Neural progenitor cell (in vitro differentiated cells): ENCODE measurements at regions not wholly inside any gene's neighbourhood (a gene's known extent, or its start where the extent isn't known, plus 50 kb on each side); places are given as distances from the start of the nearest gene placed in this dataset.

Experiments used
- DNase-seq: peaks from one replicate; pipeline ENCODE4 v3.0.0-alpha.2; 2016; ENCODE audit warnings: low spot score
- H2AFZ ChIP-seq: fragments of 200-600 bp; sonication (generic); replicated peaks from 2 replicates; pipeline ENCODE4 v1.6.1; 2016; ENCODE audit warnings: antibody characterized with exemption
- H3F3A ChIP-seq: fragments of 200-600 bp; sonication (generic); 2 replicates; pipeline ENCODE4 v1.6.1; 2016; ENCODE audit warnings: antibody characterized with exemption, low read depth
- H3K27ac ChIP-seq: fragments of 200-600 bp; sonication (generic); 2 replicates; pipeline ENCODE4 v1.5.1; 2016; ENCODE audit warnings: mild to moderate bottlenecking
- H3K27me3 ChIP-seq: fragments of 200-600 bp; sonication (generic); 2 replicates; pipeline ENCODE4 v1.6.1; 2016; ENCODE audit warnings: mild to moderate bottlenecking, moderate library complexity
- H3K36me3 ChIP-seq: fragments of 200-600 bp; sonication (generic); 2 replicates; pipeline ENCODE4 v1.5.1; 2016
- H3K4me1 ChIP-seq: fragments of 200-600 bp; sonication (generic); 2 replicates; pipeline ENCODE4 v1.6.1; 2016; ENCODE audit warnings: mixed run types
- H3K4me2 ChIP-seq: fragments of 200-600 bp; sonication (generic); 2 replicates; pipeline ENCODE4 v1.6.1; 2016
- H3K4me3 ChIP-seq: fragments of 200-600 bp; sonication (generic); 2 replicates; pipeline ENCODE4 v1.5.1; 2016
- H3K79me2 ChIP-seq: fragments of 200-600 bp; sonication (generic); 2 replicates; pipeline ENCODE4 v1.6.1; 2016; ENCODE audit warnings: low read depth
- H3K9ac ChIP-seq: fragments of 200-600 bp; sonication (generic); 2 replicates; pipeline ENCODE4 v1.6.1; 2016
- H3K9me3 ChIP-seq: fragments of 200-600 bp; sonication (generic); 2 replicates; pipeline ENCODE4 v1.5.1; 2016; ENCODE audit warnings: low read depth
- H4K20me1 ChIP-seq: fragments of 200-600 bp; sonication (generic); 2 replicates; pipeline ENCODE4 v1.6.1; 2016; ENCODE audit warnings: low read depth
- H3K27ac Mint-ChIP-seq: 3 replicates; pipeline ENCODE4 v1.8.0; 2021; ENCODE audit warnings: mixed read lengths
- H3K27me3 Mint-ChIP-seq: 2 replicates; pipeline ENCODE4 v1.8.0; 2022; ENCODE audit warnings: low read depth, mild to moderate bottlenecking, inconsistent platforms, moderate library complexity, mixed read lengths; ENCODE audit not compliant: insufficient read depth
- H3K36me3 Mint-ChIP-seq: 3 replicates; pipeline ENCODE4 v1.8.0; 2021; ENCODE audit warnings: mixed read lengths
- H3K4me1 Mint-ChIP-seq: 3 replicates; pipeline ENCODE4 v1.8.0; 2021; ENCODE audit warnings: mixed read lengths
- H3K4me3 Mint-ChIP-seq: 3 replicates; pipeline ENCODE4 v1.8.0; 2021; ENCODE audit warnings: mild to moderate bottlenecking, moderate library complexity, mixed read lengths
- H3K9me3 Mint-ChIP-seq: 3 replicates; pipeline ENCODE4 v1.8.0; 2020; ENCODE audit warnings: mixed read lengths
- EZH2 ChIP-seq: fragments of 200-600 bp; sonication (generic); IDR thresholded peaks from 2 replicates; pipeline ENCODE4 v1.6.1; 2017; ENCODE audit warnings: antibody characterized with exemption, mild to moderate bottlenecking, moderate library complexity
- EZH2phosphoT487 ChIP-seq: fragments of 200-600 bp; sonication (generic); IDR thresholded peaks from 2 replicates; pipeline ENCODE4 v1.6.1; 2017; ENCODE audit warnings: antibody characterized with exemption
- TF ChIP-seq, protein P1 (sequence below): fragments of 200-600 bp; sonication (generic); IDR thresholded peaks from 2 replicates; pipeline ENCODE4 v1.5.1; 2017; ENCODE audit warnings: antibody characterized with exemption, mild to moderate bottlenecking

DNA sequence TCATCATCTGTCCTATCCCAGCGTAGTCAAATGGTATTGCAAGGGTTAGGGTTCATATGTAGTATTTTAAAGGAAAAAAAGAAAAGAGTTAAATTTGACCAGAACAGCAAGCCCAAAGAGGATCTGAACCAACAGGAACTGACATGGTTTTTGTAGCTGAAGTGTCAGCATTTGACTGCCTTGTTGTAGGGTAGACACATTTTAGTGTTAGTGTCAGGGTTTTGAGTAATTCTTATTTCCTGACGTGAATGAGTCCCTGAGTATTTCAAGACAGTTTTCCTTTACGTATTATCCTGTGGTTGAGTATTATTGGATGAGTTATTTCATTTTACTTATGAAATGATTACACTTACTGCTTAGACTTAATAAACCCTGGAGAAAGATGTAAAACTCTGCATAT is 173.3 kb upstream of the ZEB2 start:
- Mint-ChIP-seq H3K4me3 (no peak overlapping the region), H3K27ac (no peak overlapping the region), H3K9me3 (no peaks in the 10 kb centered on the region), H3K4me1 (peaks cover 3% of the 10 kb centered on the region), H3K27me3 (peaks cover 4% of the 10 kb centered on the region), H3K36me3 (no peaks in the 10 kb centered on the region)
- H3K9ac ChIP-seq = no peak overlapping the region
- H3K27me3 ChIP-seq = no peaks in the 10 kb centered on the region
- no peak overlapping the region for H3K27ac ChIP-seq
- H3F3A ChIP-seq = no peaks in the 10 kb centered on the region
- no peak for DNase-seq
- H2AFZ ChIP-seq = no peak overlapping the region
- no peak for TF ChIP-seq EZH2phosphoT487
- TF ChIP-seq, protein P1, sequence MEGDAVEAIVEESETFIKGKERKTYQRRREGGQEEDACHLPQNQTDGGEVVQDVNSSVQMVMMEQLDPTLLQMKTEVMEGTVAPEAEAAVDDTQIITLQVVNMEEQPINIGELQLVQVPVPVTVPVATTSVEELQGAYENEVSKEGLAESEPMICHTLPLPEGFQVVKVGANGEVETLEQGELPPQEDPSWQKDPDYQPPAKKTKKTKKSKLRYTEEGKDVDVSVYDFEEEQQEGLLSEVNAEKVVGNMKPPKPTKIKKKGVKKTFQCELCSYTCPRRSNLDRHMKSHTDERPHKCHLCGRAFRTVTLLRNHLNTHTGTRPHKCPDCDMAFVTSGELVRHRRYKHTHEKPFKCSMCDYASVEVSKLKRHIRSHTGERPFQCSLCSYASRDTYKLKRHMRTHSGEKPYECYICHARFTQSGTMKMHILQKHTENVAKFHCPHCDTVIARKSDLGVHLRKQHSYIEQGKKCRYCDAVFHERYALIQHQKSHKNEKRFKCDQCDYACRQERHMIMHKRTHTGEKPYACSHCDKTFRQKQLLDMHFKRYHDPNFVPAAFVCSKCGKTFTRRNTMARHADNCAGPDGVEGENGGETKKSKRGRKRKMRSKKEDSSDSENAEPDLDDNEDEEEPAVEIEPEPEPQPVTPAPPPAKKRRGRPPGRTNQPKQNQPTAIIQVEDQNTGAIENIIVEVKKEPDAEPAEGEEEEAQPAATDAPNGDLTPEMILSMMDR = no peak
- TF ChIP-seq EZH2 = no peak
- no peaks in the 10 kb centered on the region for H3K79me2 ChIP-seq
- no peaks in the 10 kb centered on the region for H4K20me1 ChIP-seq
- no peaks in the 10 kb centered on the region for H3K4me1 ChIP-seq
- H3K4me2 ChIP-seq = no peak overlapping the region
- H3K9me3 ChIP-seq = no peaks in the 10 kb centered on the region
- H3K36me3 ChIP-seq = no peaks in the 10 kb centered on the region
- no peak overlapping the region for H3K4me3 ChIP-seq

DNA sequence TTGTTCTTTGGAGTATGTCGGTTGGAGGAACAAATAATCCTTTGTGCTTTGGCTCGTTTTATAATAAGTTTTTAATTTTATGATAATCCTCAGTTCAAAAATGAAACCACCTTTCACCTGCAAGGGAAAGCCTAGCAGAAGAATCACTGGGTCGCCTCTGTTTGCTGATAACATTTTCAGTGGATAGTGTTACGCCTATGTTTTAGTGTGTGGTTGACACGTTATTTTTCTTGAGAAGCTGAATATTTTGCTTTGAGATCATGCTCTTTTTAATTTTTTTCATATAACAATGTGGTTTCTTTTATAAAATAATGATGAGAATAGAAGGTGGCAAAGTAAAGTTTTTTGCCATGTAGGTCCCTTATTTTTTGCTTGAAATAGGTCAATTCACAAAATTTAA is 172.7 kb upstream of the ZEB2 start:
- peaks cover 3% of the 10 kb centered on the region for H3K4me1 Mint-ChIP-seq
- TF ChIP-seq EZH2phosphoT487 (no peak), EZH2 (no peak)
- TF ChIP-seq, protein P1 = no peak
- Histone ChIP-seq H2AFZ (no peak overlapping the region), H3K9me3 (no peaks in the 10 kb centered on the region), H3K27ac (no peak overlapping the region), H3K4me1 (no peaks in the 10 kb centered on the region), H3K27me3 (no peaks in the 10 kb centered on the region), H3K4me3 (no peak overlapping the region), H3K9ac (no peak overlapping the region), H3K4me2 (no peak overlapping the region), H3F3A (no peaks in the 10 kb centered on the region), H3K79me2 (no peaks in the 10 kb centered on the region), H3K36me3 (no peaks in the 10 kb centered on the region), H4K20me1 (no peaks in the 10 kb centered on the region)
- H3K27ac Mint-ChIP-seq = no peak overlapping the region
- no peaks in the 10 kb centered on the region for H3K9me3 Mint-ChIP-seq
- no peaks in the 10 kb centered on the region for H3K36me3 Mint-ChIP-seq
- no peak overlapping the region for H3K4me3 Mint-ChIP-seq
- H3K27me3 Mint-ChIP-seq = peaks cover 4% of the 10 kb centered on the region
- no peak for DNase-seq

DNA sequence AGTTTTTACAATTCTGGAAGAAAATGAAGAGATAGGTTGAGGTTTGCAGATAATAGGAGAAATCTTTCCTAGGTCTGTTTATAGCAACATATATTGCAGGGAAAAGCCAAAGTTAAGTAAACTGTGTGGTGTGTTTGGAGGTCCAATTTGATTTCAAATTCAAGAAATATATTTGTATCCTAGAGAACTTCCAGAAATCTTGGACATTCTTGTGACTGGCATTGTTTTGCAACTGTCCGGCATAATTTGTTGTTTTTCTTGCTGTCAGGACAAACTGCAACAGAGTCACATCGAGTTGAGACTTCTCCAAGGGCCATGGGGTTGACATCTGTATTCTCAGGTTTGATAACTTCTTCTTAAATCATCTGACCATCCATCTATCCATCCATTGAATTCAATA is 170.9 kb upstream of the ZEB2 start:
- H3K79me2 ChIP-seq = no peaks in the 10 kb centered on the region
- H4K20me1 ChIP-seq = no peaks in the 10 kb centered on the region
- Mint-ChIP-seq H3K4me3 (no peak overlapping the region), H3K4me1 (peaks cover 3% of the 10 kb centered on the region), H3K27me3 (no peaks in the 10 kb centered on the region), H3K27ac (no peak overlapping the region), H3K9me3 (no peaks in the 10 kb centered on the region), H3K36me3 (no peaks in the 10 kb centered on the region)
- TF ChIP-seq EZH2 = no peak
- TF ChIP-seq, protein P1 = no peak
- no peak for TF ChIP-seq EZH2phosphoT487
- no peak overlapping the region for H3K27ac ChIP-seq
- no peaks in the 10 kb centered on the region for H3F3A ChIP-seq
- no peak overlapping the region for H3K9ac ChIP-seq
- H3K9me3 ChIP-seq = no peaks in the 10 kb centered on the region
- no peaks in the 10 kb centered on the region for H3K27me3 ChIP-seq
- H3K4me3 ChIP-seq = no peak overlapping the region
- H2AFZ ChIP-seq = no peak overlapping the region
- no peaks in the 10 kb centered on the region for H3K36me3 ChIP-seq
- H3K4me2 ChIP-seq = no peak overlapping the region
- no peak for DNase-seq
- no peaks in the 10 kb centered on the region for H3K4me1 ChIP-seq
